PC-9 (cell line): ENCODE measurements at regions not wholly inside any gene's neighbourhood (a gene's known extent, or its start where the extent isn't known, plus 50 kb on each side); places are given as distances from the start of the nearest gene placed in this dataset.

Experiments used
- CTCF ChIP-seq: fragments of 200-600 bp; sonication (generic); conservative IDR thresholded peaks from 2 replicates; pipeline ENCODE4 v1.6.1; 2017; ENCODE audit warnings: mixed run types, antibody characterized with exemption, mild to moderate bottlenecking, moderate library complexity
- EZH2 ChIP-seq: fragments of 200-600 bp; sonication (generic); IDR thresholded peaks from 2 replicates; pipeline ENCODE4 v1.8.0; 2017; ENCODE audit warnings: antibody characterized with exemption, low read depth

DNA sequence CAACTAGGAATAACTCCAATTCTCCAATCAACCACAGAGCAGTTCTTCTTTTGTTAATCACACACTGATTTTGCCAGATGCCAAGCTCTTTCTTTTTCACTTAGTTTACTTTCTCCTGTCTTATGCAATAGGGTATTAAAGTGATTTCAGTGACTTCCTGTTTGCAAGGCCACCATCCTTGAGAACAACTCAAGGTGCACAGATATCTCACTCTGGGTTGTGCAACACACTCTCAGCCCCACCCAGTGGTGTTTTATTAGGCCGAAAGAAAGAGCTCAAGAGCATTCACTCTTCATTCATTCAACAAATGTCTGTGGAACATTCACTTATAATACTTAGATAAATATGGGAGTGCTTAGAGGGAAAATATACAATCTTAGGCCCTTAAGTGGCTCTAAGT is 352.5 kb downstream of the ZNF326 start:
- TF ChIP-seq CTCF: no peak
- no peak for TF ChIP-seq EZH2
